H1 (cell line): ENCODE measurements at regions not wholly inside any gene's neighbourhood (a gene's known extent, or its start where the extent isn't known, plus 50 kb on each side); places are given as distances from the start of the nearest gene placed in this dataset.

Experiments used
- CBX5 ChIP-seq: fragments of 300-800, 300-1000 bp; sonication (generic); IDR thresholded peaks from 2 replicates; pipeline ENCODE4 v1.7.1; 2016; ENCODE audit warnings: antibody characterized with exemption, low read length, low read depth
- CREB1 ChIP-seq: IDR thresholded peaks from 2 replicates; pipeline ENCODE4 v1.6.1; 2012; ENCODE audit warnings: inconsistent platforms
- CTBP2 ChIP-seq: IDR thresholded peaks from 2 replicates; pipeline ENCODE4 v1.7.0; 2011; ENCODE audit warnings: borderline replicate concordance, mild to moderate bottlenecking, moderate library complexity, mixed read lengths, low read length; ENCODE audit not compliant: insufficient read depth, insufficient read length
- JUND ChIP-seq: IDR thresholded peaks from 2 replicates; pipeline ENCODE4 v1.6.1; 2011; ENCODE audit warnings: mild to moderate bottlenecking, improper control_type of control experiment, low read length
- PHF8 ChIP-seq: fragments of 200-600 bp; sonication (generic); conservative IDR thresholded peaks from 2 replicates; pipeline ENCODE4 v1.7.1; 2012; ENCODE audit warnings: low read depth, mild to moderate bottlenecking, inconsistent platforms, low read length, moderate library complexity
- SRF ChIP-seq: IDR thresholded peaks from 2 replicates; pipeline ENCODE4 v1.6.1; 2011; ENCODE audit warnings: mild to moderate bottlenecking, low read depth, low read length, moderate library complexity
- SUZ12 ChIP-seq: fragments of 200-600 bp; sonication (generic); IDR thresholded peaks from 2 replicates; pipeline ENCODE4 v1.6.1; 2012; ENCODE audit warnings: mild to moderate bottlenecking, inconsistent platforms, low read length, moderate library complexity, mixed read lengths
- TF ChIP-seq, protein P1 (sequence below): IDR thresholded peaks from 2 replicates; pipeline ENCODE4 v1.6.1; 2012; ENCODE audit warnings: inconsistent platforms
- TF ChIP-seq, protein P2 (sequence below): IDR thresholded peaks from 2 replicates; pipeline ENCODE4 v1.6.1; 2011; ENCODE audit warnings: low read depth, mild to moderate bottlenecking, low read length; ENCODE audit not compliant: insufficient read depth
- TF ChIP-seq, protein P3 (sequence below), 3 experiments: IDR thresholded peaks; 1 replicate in 2 of 3; 2 replicates in 1 of 3; pipeline versions ENCODE4 v1.5.1 to v1.6.1; 2011; ENCODE audit warnings: low read length in 3 of 3, mild to moderate bottlenecking in 3 of 3, inconsistent platforms in 2 of 3, low read depth in 1 of 3, moderate library complexity in 1 of 3; ENCODE audit not compliant: insufficient read depth in 1 of 3; ENCODE audit errors: control extremely low read depth in 1 of 3

DNA sequence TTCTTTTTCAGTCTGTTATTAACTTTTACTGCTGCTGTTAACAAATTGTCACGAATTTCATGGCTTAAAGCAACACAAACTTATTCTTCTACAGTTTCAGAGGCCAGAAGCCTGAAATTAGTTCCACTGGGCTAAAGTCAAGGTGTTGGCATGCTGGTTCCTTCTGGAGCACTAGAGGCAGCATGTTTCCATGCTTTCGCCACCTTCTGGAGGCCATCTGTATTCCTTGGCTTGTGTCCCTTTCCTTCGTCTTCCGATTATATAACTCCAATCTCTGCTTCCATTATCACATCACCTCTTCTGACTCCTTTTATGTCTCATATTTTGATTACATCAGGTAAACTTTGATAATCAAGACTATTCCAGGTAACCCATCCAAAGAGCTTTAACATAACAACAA, 1742.1 kb downstream of the BRINP3 start (continued):
- TF ChIP-seq JUND (no peak), CBX5 (no peak), CREB1 (no peak), CTBP2 (no peak), SRF (no peak), PHF8 (no peak), SUZ12 (no peak)
- TF ChIP-seq, protein P1, sequence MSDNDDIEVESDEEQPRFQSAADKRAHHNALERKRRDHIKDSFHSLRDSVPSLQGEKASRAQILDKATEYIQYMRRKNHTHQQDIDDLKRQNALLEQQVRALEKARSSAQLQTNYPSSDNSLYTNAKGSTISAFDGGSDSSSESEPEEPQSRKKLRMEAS = 0 out of 2 replicates have a peak, but pooled peaks have one; percentile 34
- TF ChIP-seq, protein P2, sequence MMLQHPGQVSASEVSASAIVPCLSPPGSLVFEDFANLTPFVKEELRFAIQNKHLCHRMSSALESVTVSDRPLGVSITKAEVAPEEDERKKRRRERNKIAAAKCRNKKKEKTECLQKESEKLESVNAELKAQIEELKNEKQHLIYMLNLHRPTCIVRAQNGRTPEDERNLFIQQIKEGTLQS = no peak
- TF ChIP-seq, protein P3, sequence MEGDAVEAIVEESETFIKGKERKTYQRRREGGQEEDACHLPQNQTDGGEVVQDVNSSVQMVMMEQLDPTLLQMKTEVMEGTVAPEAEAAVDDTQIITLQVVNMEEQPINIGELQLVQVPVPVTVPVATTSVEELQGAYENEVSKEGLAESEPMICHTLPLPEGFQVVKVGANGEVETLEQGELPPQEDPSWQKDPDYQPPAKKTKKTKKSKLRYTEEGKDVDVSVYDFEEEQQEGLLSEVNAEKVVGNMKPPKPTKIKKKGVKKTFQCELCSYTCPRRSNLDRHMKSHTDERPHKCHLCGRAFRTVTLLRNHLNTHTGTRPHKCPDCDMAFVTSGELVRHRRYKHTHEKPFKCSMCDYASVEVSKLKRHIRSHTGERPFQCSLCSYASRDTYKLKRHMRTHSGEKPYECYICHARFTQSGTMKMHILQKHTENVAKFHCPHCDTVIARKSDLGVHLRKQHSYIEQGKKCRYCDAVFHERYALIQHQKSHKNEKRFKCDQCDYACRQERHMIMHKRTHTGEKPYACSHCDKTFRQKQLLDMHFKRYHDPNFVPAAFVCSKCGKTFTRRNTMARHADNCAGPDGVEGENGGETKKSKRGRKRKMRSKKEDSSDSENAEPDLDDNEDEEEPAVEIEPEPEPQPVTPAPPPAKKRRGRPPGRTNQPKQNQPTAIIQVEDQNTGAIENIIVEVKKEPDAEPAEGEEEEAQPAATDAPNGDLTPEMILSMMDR (IDR thresholded peaks at IDR 0.05; ENCODE audit: control extremely low read depth in 1 of 3, insufficient read depth in 1 of 3, low read depth in 1 of 3, low read length in 3 of 3) = peak; percentile 24 to 42 (median 42)
